ENCODE measurements at regions not wholly inside any gene's neighbourhood (a gene's known extent, or its start where the extent isn't known, plus 50 kb on each side); places are given as distances from the start of the nearest gene placed in this dataset.

- TF ChIP-seq CTCF (IDR thresholded peaks at IDR 0.05) = no peak
- no peak for TF ChIP-seq POLR2A (IDR thresholded peaks at IDR 0.05)
Measured at GRCh38 chr11:88035271-88035670, 140.0 kb downstream of the RAB38 start.

All from tibial nerve (tissue), 3 donors.